MM.1S (cell line): ENCODE measurements at regions not wholly inside any gene's neighbourhood (a gene's known extent, or its start where the extent isn't known, plus 50 kb on each side); places are given as distances from the start of the nearest gene placed in this dataset.

Source experiments
- DNase-seq: peaks from one replicate; pipeline ENCODE4 v3.0.0-alpha.2; 2015
- H2AFZ ChIP-seq: fragments of 300-600 bp; sonication (generic); 2 replicates; pipeline ENCODE4 v1.6.0; 2016; ENCODE audit warnings: antibody characterized with exemption, low read length
- H3F3A ChIP-seq: fragments of 300-600 bp; sonication (generic); 2 replicates; pipeline ENCODE4 v1.6.1; 2016; ENCODE audit warnings: mild to moderate bottlenecking, antibody characterized with exemption, low read length, moderate library complexity, mixed read lengths; ENCODE audit not compliant: insufficient read depth
- H3K27ac ChIP-seq: fragments of 300-600 bp; sonication (generic); 2 replicates; pipeline ENCODE4 v1.5.1; 2016; ENCODE audit warnings: mild to moderate bottlenecking, low read length
- H3K27me3 ChIP-seq: fragments of 300-600 bp; sonication (generic); replicated peaks from 2 replicates; pipeline ENCODE4 v1.6.0; 2016; ENCODE audit warnings: low read length; ENCODE audit not compliant: insufficient read depth
- H3K36me3 ChIP-seq: fragments of 300-600 bp; sonication (generic); replicated peaks from 2 replicates; pipeline ENCODE4 v1.6.1; 2016; ENCODE audit warnings: mild to moderate bottlenecking, low read length, mixed read lengths; ENCODE audit not compliant: insufficient read depth
- H3K4me1 ChIP-seq: fragments of 300-600 bp; sonication (generic); 2 replicates; pipeline ENCODE4 v1.6.1; 2016; ENCODE audit warnings: low read length, mixed read lengths
- H3K4me2 ChIP-seq: fragments of 300-600 bp; sonication (generic); 2 replicates; pipeline ENCODE4 v1.6.0; 2016; ENCODE audit warnings: low read depth, low read length
- H3K4me3 ChIP-seq: fragments of 300-600 bp; sonication (generic); 2 replicates; pipeline ENCODE4 v1.5.1; 2016; ENCODE audit warnings: low read length, mixed read lengths
- H3K79me2 ChIP-seq: fragments of 300-600 bp; sonication (generic); 2 replicates; pipeline ENCODE4 v1.6.1; 2016; ENCODE audit warnings: mixed run types, low read length, mixed read lengths
- H3K9ac ChIP-seq: fragments of 300-600 bp; sonication (generic); 2 replicates; pipeline ENCODE4 v1.6.1; 2016; ENCODE audit warnings: low read length, mixed read lengths
- H3K9me2 ChIP-seq: fragments of 300-600 bp; sonication (generic); replicated peaks from 2 replicates; pipeline ENCODE4 v1.6.1; 2016; ENCODE audit warnings: mild to moderate bottlenecking, low read length, mixed read lengths; ENCODE audit not compliant: insufficient read depth
- H3K9me3 ChIP-seq: fragments of 300-600 bp; sonication (generic); replicated peaks from 2 replicates; pipeline ENCODE4 v1.6.1; 2016; ENCODE audit warnings: mild to moderate bottlenecking, low read length, mixed read lengths; ENCODE audit not compliant: insufficient read depth
- H4K20me1 ChIP-seq: fragments of 300-600 bp; sonication (generic); 2 replicates; pipeline ENCODE4 v1.6.1; 2016; ENCODE audit warnings: mild to moderate bottlenecking, low read length, moderate library complexity, mixed read lengths; ENCODE audit not compliant: insufficient read depth
- CTCF ChIP-seq: fragments of 300-600 bp; sonication (generic); IDR thresholded peaks from 2 replicates; pipeline ENCODE4 v1.5.1; 2016; ENCODE audit warnings: antibody characterized with exemption, low read length, mixed read lengths
- EZH2 ChIP-seq: fragments of 300-600 bp; sonication (generic); optimal IDR thresholded peaks from 2 replicates; pipeline ENCODE3; 2017; ENCODE audit warnings: low read depth, mild to moderate bottlenecking, antibody characterized with exemption, low read length, mixed read lengths
- EZH2phosphoT487 ChIP-seq: fragments of 300-600 bp; sonication (generic); IDR thresholded peaks from 2 replicates; pipeline ENCODE4 v1.6.1; 2018; ENCODE audit warnings: antibody characterized with exemption, low read length

GRCh38 chr15:25065876-25066275 is 111.1 kb downstream of the SNRPN start:
- Histone ChIP-seq H4K20me1 (no peaks in the 10 kb centered on the region), H3K36me3 (no peaks in the 10 kb centered on the region; the same call in 1 of the 2 replicates), H3K79me2 (no peaks in the 10 kb centered on the region), H3K27me3 (no peaks in the 10 kb centered on the region), H3K9me3 (no peaks in the 10 kb centered on the region; the same call in 1 of the 2 replicates), H3F3A (no peaks in the 10 kb centered on the region), H3K9me2 (no peaks in the 10 kb centered on the region), H3K27ac (no peak overlapping the region), H3K9ac (no peak overlapping the region), H3K4me1 (no peaks in the 10 kb centered on the region), H3K4me3 (no peak overlapping the region), H3K4me2 (no peak overlapping the region), H2AFZ (no peak overlapping the region)
- no peak for DNase-seq
- TF ChIP-seq EZH2 (no peak), EZH2phosphoT487 (no peak), CTCF (no peak)

GRCh38 chr15:25066708-25067107 is 111.9 kb downstream of the SNRPN start:
- Histone ChIP-seq H3K4me3 (no peak overlapping the region), H4K20me1 (no peaks in the 10 kb centered on the region), H3K27ac (no peak overlapping the region), H3K79me2 (no peaks in the 10 kb centered on the region), H3K9me3 (no peaks in the 10 kb centered on the region; the same call in 1 of the 2 replicates), H3K4me1 (no peaks in the 10 kb centered on the region), H3K9me2 (no peaks in the 10 kb centered on the region), H3K36me3 (no peaks in the 10 kb centered on the region; the same call in 1 of the 2 replicates), H2AFZ (no peak overlapping the region), H3K27me3 (no peaks in the 10 kb centered on the region), H3K4me2 (no peak overlapping the region), H3F3A (no peaks in the 10 kb centered on the region), H3K9ac (no peak overlapping the region)
- TF ChIP-seq EZH2phosphoT487 (no peak), EZH2 (no peak), CTCF (no peak)
- no peak for DNase-seq

- no peaks in the 10 kb centered on the region; the same call in 1 of the 2 replicates for H3K9me3 ChIP-seq
Measured at GRCh38 chr15:25067725-25068309, 113.0 kb downstream of the SNRPN start.

More at GRCh38 chr15:25067725-25068309, 113.0 kb downstream of the SNRPN start:
- H3K4me3 ChIP-seq = no peak overlapping the region
- H3K79me2 ChIP-seq = no peaks in the 10 kb centered on the region
- H4K20me1 ChIP-seq = no peaks in the 10 kb centered on the region
- TF ChIP-seq EZH2phosphoT487 (no peak), CTCF (no peak), EZH2 (no peak)
- peaks cover 4% of the 10 kb centered on the region; the same call in 1 of the 2 replicates for H3K36me3 ChIP-seq
- H2AFZ ChIP-seq = no peak overlapping the region
- no peak for DNase-seq
- H3K9ac ChIP-seq = no peak overlapping the region
- H3K4me1 ChIP-seq = no peaks in the 10 kb centered on the region
- H3K9me2 ChIP-seq = no peaks in the 10 kb centered on the region
- H3K27me3 ChIP-seq = no peaks in the 10 kb centered on the region
- no peak overlapping the region for H3K4me2 ChIP-seq
- H3F3A ChIP-seq = no peaks in the 10 kb centered on the region
- no peak overlapping the region for H3K27ac ChIP-seq
